Hypothalamus (tissue), 51 donors: ENCODE measurements at regions not wholly inside any gene's neighbourhood (a gene's known extent, or its start where the extent isn't known, plus 50 kb on each side); places are given as distances from the start of the nearest gene placed in this dataset.

Source experiments
- DNase-seq, 51 donors: peaks; one replicate each; lab custom pipeline; 2025; lab: John Stamatoyannopoulos, UW

GRCh38 chr20:22985239-22985778 is 49.8 kb upstream of the SSTR4 start:
- DNase-seq = no peak
